IMR-90 (cell line): ENCODE measurements at regions not wholly inside any gene's neighbourhood (a gene's known extent, or its start where the extent isn't known, plus 50 kb on each side); places are given as distances from the start of the nearest gene placed in this dataset.

Source experiments
- ATAC-seq: fragments of 200-7000 bp; cut with Tn5 transposase; 2 replicates; pipeline ENCODE4 v1.9.1; 2020; ENCODE audit warnings: low read depth, mild to moderate bottlenecking, moderate library complexity
- BruUV-seq: library from RNA; stranded (reverse); fragments of 400-500 nt; replicated peaks from 2 replicates; lab custom pipeline; 2021; lab: Mats Ljungman, UMichigan
- CTCF ChIA-PET: fragments of 300-600 bp; formaldehyde crosslinking; extraction: SDS; loops from one replicate; lab custom pipeline; 2021; ENCODE audit warnings: antibody characterized with exemption; lab: Yijun Ruan, JAX
- POLR2A ChIA-PET: fragments of 300-600 bp; sonication (Branson Sonifier 250); formaldehyde crosslinking; loops from one replicate; lab custom pipeline; 2022; ENCODE audit warnings: antibody characterized with exemption; ENCODE audit not compliant: unreplicated experiment; lab: Charles Lee
- DNase-seq: peaks from one replicate; pipeline ENCODE4 v3.0.0; 2013
- H2AFZ ChIP-seq: replicated peaks from 2 replicates; pipeline ENCODE3; 2013; ENCODE audit warnings: low read length, mild to moderate bottlenecking; ENCODE audit not compliant: poor library complexity
- H2AK5ac ChIP-seq: 2 replicates; pipeline ENCODE4 v1.6.1; 2013; ENCODE audit warnings: low read depth, low read length, inconsistent platforms
- H2AK9ac ChIP-seq: replicated peaks from 2 replicates; pipeline ENCODE3; 2013; ENCODE audit warnings: mild to moderate bottlenecking, low read depth, low read length, moderate library complexity; ENCODE audit not compliant: poor library complexity
- H2BK120ac ChIP-seq: 2 replicates; pipeline ENCODE4 v1.6.1; 2013; ENCODE audit warnings: low read depth, low read length, inconsistent platforms
- H2BK15ac ChIP-seq: 3 replicates; pipeline ENCODE4 v1.6.1; 2013; ENCODE audit warnings: low read depth, low read length, inconsistent platforms
- H2BK20ac ChIP-seq: 2 replicates; pipeline ENCODE4 v1.6.1; 2013; ENCODE audit warnings: low read depth, mild to moderate bottlenecking, inconsistent platforms, low read length, moderate library complexity
- H2BK5ac ChIP-seq: 2 replicates; pipeline ENCODE4 v1.6.1; 2013; ENCODE audit warnings: mild to moderate bottlenecking, low read depth, low read length, inconsistent platforms; ENCODE audit not compliant: poor library complexity, severe bottlenecking
- H3K14ac ChIP-seq: replicated peaks from 2 replicates; pipeline ENCODE4 v1.6.1; 2013; ENCODE audit warnings: low read depth, low read length, inconsistent platforms
- H3K18ac ChIP-seq: 2 replicates; pipeline ENCODE4 v1.6.1; 2013; ENCODE audit warnings: low read depth, low read length, control low read depth
- H3K23ac ChIP-seq: 2 replicates; pipeline ENCODE4 v1.6.1; 2013; ENCODE audit warnings: low read depth, low read length, inconsistent platforms
- H3K27ac ChIP-seq: 2 replicates; pipeline ENCODE4 v1.5.1; 2013; ENCODE audit warnings: mild to moderate bottlenecking, control low read depth, low read length; ENCODE audit not compliant: insufficient read depth
- H3K27me3 ChIP-seq: 2 replicates; pipeline ENCODE4 v1.6.1; 2013; ENCODE audit warnings: low read length; ENCODE audit not compliant: control insufficient read depth, insufficient read depth
- H3K36me3 ChIP-seq: 2 replicates; pipeline ENCODE4 v1.6.1; 2013; ENCODE audit warnings: low read length, mixed read lengths; ENCODE audit not compliant: control insufficient read depth, insufficient read depth
- H3K4ac ChIP-seq: 2 replicates; pipeline ENCODE4 v1.6.1; 2013; ENCODE audit warnings: low read depth, low read length, inconsistent platforms
- H3K4me1 ChIP-seq: 2 replicates; pipeline ENCODE4 v1.6.1; 2013; ENCODE audit warnings: low read length, mixed read lengths; ENCODE audit not compliant: control insufficient read depth, insufficient read depth
- H3K4me2 ChIP-seq: 2 replicates; pipeline ENCODE4 v1.6.1; 2013; ENCODE audit warnings: low read depth, mild to moderate bottlenecking, control low read depth, low read length, moderate library complexity
- H3K4me3 ChIP-seq: 2 replicates; pipeline ENCODE4 v1.5.1; 2013; ENCODE audit warnings: low read depth, mild to moderate bottlenecking, control low read depth, low read length, moderate library complexity; ENCODE audit not compliant: insufficient read depth
- H3K56ac ChIP-seq: 2 replicates; pipeline ENCODE4 v1.6.1; 2013; ENCODE audit warnings: low read length, inconsistent platforms; ENCODE audit not compliant: insufficient read depth; ENCODE audit errors: extremely low read depth
- H3K79me1 ChIP-seq, 2 experiments: 2 replicates each; pipeline ENCODE4 v1.6.1; 2013; ENCODE audit warnings: low read length in 2 of 2, inconsistent platforms in 1 of 2, low read depth in 1 of 2
- H3K9ac ChIP-seq: 2 replicates; pipeline ENCODE4 v1.6.1; 2013; ENCODE audit warnings: low read depth, low read length, control low read depth
- H3K9me1 ChIP-seq: 2 replicates; pipeline ENCODE4 v1.6.1; 2013; ENCODE audit warnings: low read length, inconsistent platforms; ENCODE audit not compliant: insufficient read depth
- H3K9me3 ChIP-seq: 2 replicates; pipeline ENCODE4 v1.6.1; 2013; ENCODE audit warnings: low read length; ENCODE audit not compliant: control insufficient read depth, insufficient read depth
- H4K20me1 ChIP-seq: 2 replicates; pipeline ENCODE4 v1.6.1; 2013; ENCODE audit warnings: low read length, inconsistent platforms; ENCODE audit not compliant: insufficient read depth
- H4K5ac ChIP-seq: 2 replicates; pipeline ENCODE4 v1.6.1; 2013; ENCODE audit warnings: mild to moderate bottlenecking, low read depth, low read length, control low read depth
- H4K8ac ChIP-seq, 2 experiments: 2 replicates each; pipeline ENCODE4 v1.6.1; 2013; ENCODE audit warnings: low read depth in 2 of 2, low read length in 2 of 2, control low read depth in 1 of 2, inconsistent platforms in 1 of 2
- H4K91ac ChIP-seq: 2 replicates; pipeline ENCODE4 v1.6.1; 2013; ENCODE audit warnings: low read depth, low read length, inconsistent platforms; ENCODE audit not compliant: insufficient read depth
- BHLHE40 ChIP-seq: fragments of 150-350 bp; IDR thresholded peaks from 2 replicates; pipeline ENCODE4 v1.6.1; 2016; ENCODE audit warnings: mild to moderate bottlenecking, low read depth, low read length
- CEBPB ChIP-seq: IDR thresholded peaks from 2 replicates; pipeline ENCODE4 v1.6.1; 2012; ENCODE audit warnings: low read depth, low read length, improper control_type of control experiment
- CHD1 ChIP-seq: IDR thresholded peaks from 2 replicates; pipeline ENCODE4 v1.6.1; 2012; ENCODE audit warnings: low read depth, low read length, improper control_type of control experiment
- CTCF ChIP-seq: conservative IDR thresholded peaks from 2 replicates; pipeline ENCODE4 v1.5.1; 2012; ENCODE audit warnings: mild to moderate bottlenecking, low read depth, low read length, improper control_type of control experiment
- FOS ChIP-seq: fragments of 150-350 bp; IDR thresholded peaks from 2 replicates; pipeline ENCODE4 v1.6.1; 2016; ENCODE audit warnings: low read depth, low read length
- MAFK ChIP-seq: IDR thresholded peaks from 2 replicates; pipeline ENCODE4 v1.6.1; 2012; ENCODE audit warnings: low read depth, low read length, improper control_type of control experiment
- MAZ ChIP-seq: IDR thresholded peaks from 2 replicates; pipeline ENCODE4 v1.6.1; 2012; ENCODE audit warnings: low read depth, mild to moderate bottlenecking, low read length, improper control_type of control experiment, moderate library complexity, borderline replicate concordance
- MXI1 ChIP-seq: IDR thresholded peaks from 2 replicates; pipeline ENCODE4 v1.6.1; 2012; ENCODE audit warnings: low read depth, mild to moderate bottlenecking, low read length, moderate library complexity, borderline replicate concordance
- NFE2L2 ChIP-seq: fragments of 150-350 bp; IDR thresholded peaks from 2 replicates; pipeline ENCODE4 v1.6.1; 2016; ENCODE audit warnings: low read depth, mild to moderate bottlenecking, low read length
- POLR2A ChIP-seq: IDR thresholded peaks from 2 replicates; pipeline ENCODE4 v1.6.1; 2012; ENCODE audit warnings: mild to moderate bottlenecking, low read depth, low read length
- RAD21 ChIP-seq: IDR thresholded peaks from 2 replicates; pipeline ENCODE4 v1.6.1; 2012; ENCODE audit warnings: low read length, improper control_type of control experiment
- RCOR1 ChIP-seq: IDR thresholded peaks from 2 replicates; pipeline ENCODE4 v1.6.1; 2012; ENCODE audit warnings: mild to moderate bottlenecking, low read length, improper control_type of control experiment; ENCODE audit not compliant: insufficient replicate concordance
- RFX5 ChIP-seq: IDR thresholded peaks from 2 replicates; pipeline ENCODE4 v1.8.0; 2012; ENCODE audit warnings: low read depth, mild to moderate bottlenecking, low read length, moderate library complexity
- SMC3 ChIP-seq: fragments of 150-350 bp; IDR thresholded peaks from 2 replicates; pipeline ENCODE4 v1.6.1; 2016; ENCODE audit warnings: low read depth, mild to moderate bottlenecking, antibody characterized with exemption, low read length, moderate library complexity
- WGBS, 2 experiments: methylation state at CpG; one replicate each; pipeline versions ENCODE4 v1.1.5 to v1.1.7; 2013; ENCODE audit warnings: missing lambda C conversion rate in 2 of 2; ENCODE audit not compliant: insufficient read length in 1 of 2; ENCODE audit errors: extremely low coverage in 2 of 2; 5-methylcytosine and 5-hydroxymethylcytosine counted together
- dilution Hi-C: fragments of 300-500 bp; cut with HindIII; formaldehyde crosslinking; loops from one replicate; pipeline ENCODE4 v1.14.3; 2018; ENCODE audit warnings: low sequenced_read_pairs; ENCODE audit not compliant: unreplicated experiment
- in situ Hi-C: fragments of 300-500 bp; cut with MboI; formaldehyde crosslinking; loops from 3 replicates; pipeline ENCODE4 v1.14.3; 2019; ENCODE audit warnings: low sequenced_read_pairs, inconsistent platforms, mixed read lengths
- intact Hi-C: fragments of 100-400 bp; cut with micrococcal nuclease; formaldehyde crosslinking; loops from 2 replicates; pipeline ENCODE4 v1.10.0; 2022
- TF ChIP-seq, protein P1 (sequence below): fragments of 150-350 bp; IDR thresholded peaks from 2 replicates; pipeline ENCODE4 v1.6.1; 2016; ENCODE audit warnings: low read depth, mild to moderate bottlenecking, low read length, moderate library complexity, borderline replicate concordance
- TF ChIP-seq, protein P2 (sequence below): fragments of 150-350 bp; IDR thresholded peaks from 2 replicates; pipeline ENCODE4 v1.6.1; 2017; ENCODE audit warnings: mild to moderate bottlenecking, antibody characterized with exemption, low read length, low read depth

- Histone ChIP-seq H2BK20ac (no peak overlapping the region), H2BK15ac (no peak overlapping the region), H3K56ac (no peak overlapping the region), H4K5ac (no peak overlapping the region), H3K79me1 (no peaks in the 10 kb centered on the region), H4K91ac (no peak overlapping the region), H3K9me1 (no peaks in the 10 kb centered on the region), H2BK120ac (no peak overlapping the region), H3K27me3 (no peaks in the 10 kb centered on the region), H3K4ac (no peak overlapping the region), H3K23ac (no peak overlapping the region), H3K9ac (no peak overlapping the region), H3K18ac (no peak overlapping the region), H3K4me1 (peaks cover 7% of the 10 kb centered on the region), H2BK5ac (no peak overlapping the region), H3K4me2 (no peak overlapping the region), H4K20me1 (no peaks in the 10 kb centered on the region), H3K9me3 (no peaks in the 10 kb centered on the region), H3K27ac (no peak overlapping the region), H4K8ac (no peak overlapping the region), H3K14ac (no peak overlapping the region), H2AFZ (no peak overlapping the region), H2AK5ac (no peak overlapping the region), H3K4me3 (no peak overlapping the region), H2AK9ac (no peak overlapping the region), H3K36me3 (no peaks in the 10 kb centered on the region)
- POLR2A ChIA-PET: no interaction called here
- in situ Hi-C loops (no loop called here), dilution Hi-C loops (no loop called here), intact Hi-C loops (no loop called here)
- WGBS, 2 experiments: no CpG with 5 or more reads among the region's 2 CpGs
- no peak for TF ChIP-seq BHLHE40
- no peak for TF ChIP-seq RCOR1
- no peak for TF ChIP-seq RFX5
- TF ChIP-seq POLR2A: no peak
- no peak for TF ChIP-seq FOS
- no peak for TF ChIP-seq MAFK
- no peak for TF ChIP-seq SMC3
- TF ChIP-seq, protein P1, sequence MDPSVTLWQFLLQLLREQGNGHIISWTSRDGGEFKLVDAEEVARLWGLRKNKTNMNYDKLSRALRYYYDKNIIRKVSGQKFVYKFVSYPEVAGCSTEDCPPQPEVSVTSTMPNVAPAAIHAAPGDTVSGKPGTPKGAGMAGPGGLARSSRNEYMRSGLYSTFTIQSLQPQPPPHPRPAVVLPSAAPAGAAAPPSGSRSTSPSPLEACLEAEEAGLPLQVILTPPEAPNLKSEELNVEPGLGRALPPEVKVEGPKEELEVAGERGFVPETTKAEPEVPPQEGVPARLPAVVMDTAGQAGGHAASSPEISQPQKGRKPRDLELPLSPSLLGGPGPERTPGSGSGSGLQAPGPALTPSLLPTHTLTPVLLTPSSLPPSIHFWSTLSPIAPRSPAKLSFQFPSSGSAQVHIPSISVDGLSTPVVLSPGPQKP: no peak
- TF ChIP-seq MXI1: no peak
- no peak for TF ChIP-seq CHD1
- no peak for TF ChIP-seq NFE2L2
- no peak for TF ChIP-seq CEBPB
- TF ChIP-seq CTCF: no peak
- no peak for TF ChIP-seq MAZ
- TF ChIP-seq, protein P2, sequence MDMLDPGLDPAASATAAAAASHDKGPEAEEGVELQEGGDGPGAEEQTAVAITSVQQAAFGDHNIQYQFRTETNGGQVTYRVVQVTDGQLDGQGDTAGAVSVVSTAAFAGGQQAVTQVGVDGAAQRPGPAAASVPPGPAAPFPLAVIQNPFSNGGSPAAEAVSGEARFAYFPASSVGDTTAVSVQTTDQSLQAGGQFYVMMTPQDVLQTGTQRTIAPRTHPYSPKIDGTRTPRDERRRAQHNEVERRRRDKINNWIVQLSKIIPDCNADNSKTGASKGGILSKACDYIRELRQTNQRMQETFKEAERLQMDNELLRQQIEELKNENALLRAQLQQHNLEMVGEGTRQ: no peak
- no peak for TF ChIP-seq RAD21
- ATAC-seq (no peak), DNase-seq (peak; percentile 14)
- BruUV-seq: no TSS peak
- CTCF ChIA-PET: no interaction called here
Observed at GRCh38 chr1:96357141-96357765, 364.3 kb upstream of the PTBP2 start.
